H1 (cell line): ENCODE measurements at regions not wholly inside any gene's neighbourhood (a gene's known extent, or its start where the extent isn't known, plus 50 kb on each side); places are given as distances from the start of the nearest gene placed in this dataset.

Experiments
- CTCF ChIA-PET: fragments of 300-600 bp; sonication (Branson Sonifier 250); formaldehyde crosslinking; loops from one replicate; lab custom pipeline; 2021; ENCODE audit not compliant: partially characterized antibody; lab: Charles Lee
- POLR2A ChIA-PET: fragments of 300-600 bp; sonication (Branson Sonifier 250); formaldehyde crosslinking; loops from one replicate; lab custom pipeline; 2021; ENCODE audit warnings: inconsistent platforms; ENCODE audit not compliant: partially characterized antibody; lab: Charles Lee
- DNase-seq, 2 experiments: peaks; one replicate each; pipeline versions ENCODE4 v3.0.0 to v3.0.0-alpha.2; 2010 to 2022; ENCODE audit warnings: low spot score in 2 of 2, low read depth in 1 of 2, mixed read lengths in 1 of 2
- FAIRE-seq: peaks from 2 replicates; lab custom pipeline; 2011; peaks lifted over from hg19 to GRCh38; lab: Jason Lieb, UNC
- H2AFZ ChIP-seq: 2 replicates; pipeline ENCODE4 v1.8.1; 2012; ENCODE audit warnings: low read length, inconsistent platforms
- H2AK5ac ChIP-seq: 2 replicates; pipeline ENCODE4 v1.6.1; 2013; ENCODE audit warnings: low read depth, low read length
- H2BK120ac ChIP-seq: replicated peaks from 2 replicates; pipeline ENCODE3; 2013; ENCODE audit warnings: low read depth, low read length, inconsistent platforms
- H2BK12ac ChIP-seq: 2 replicates; pipeline ENCODE4 v1.6.1; 2013; ENCODE audit warnings: low read depth, low read length
- H2BK15ac ChIP-seq: 2 replicates; pipeline ENCODE4 v1.6.1; 2013; ENCODE audit warnings: low read length
- H2BK20ac ChIP-seq: 2 replicates; pipeline ENCODE4 v1.6.1; 2013; ENCODE audit warnings: low read length
- H2BK5ac ChIP-seq: 2 replicates; pipeline ENCODE4 v1.6.1; 2013; ENCODE audit warnings: low read depth, low read length
- H3K14ac ChIP-seq: 2 replicates; pipeline ENCODE4 v1.6.1; 2013; ENCODE audit warnings: inconsistent platforms; ENCODE audit not compliant: insufficient read length
- H3K18ac ChIP-seq: 2 replicates; pipeline ENCODE4 v1.6.1; 2013; ENCODE audit warnings: low read length; ENCODE audit errors: extremely low read depth
- H3K23ac ChIP-seq: 2 replicates; pipeline ENCODE4 v1.6.1; 2013; ENCODE audit warnings: inconsistent platforms; ENCODE audit not compliant: insufficient read length
- H3K23me2 ChIP-seq: 2 replicates; pipeline ENCODE4 v1.6.1; 2013; ENCODE audit warnings: low read depth, low read length
- H3K27ac ChIP-seq: 2 replicates; pipeline ENCODE4 v1.6.1; 2011; ENCODE audit warnings: low read depth, low read length, inconsistent platforms
- H3K27me3 ChIP-seq, 4 experiments: replicated peaks in 1 of 4; 1 replicate in 1 of 4; 2 replicates in 3 of 4; pipeline versions ENCODE4 v1.6.1 to v1.8.1; 2011 to 2013; ENCODE audit warnings: low read length in 3 of 4, mild to moderate bottlenecking in 3 of 4, inconsistent platforms in 2 of 4, mixed read lengths in 2 of 4, moderate library complexity in 1 of 4; ENCODE audit not compliant: control insufficient read depth in 3 of 4, insufficient read depth in 3 of 4; ENCODE audit errors: extremely low read depth in 1 of 4
- H3K36me3 ChIP-seq, 4 experiments: 2 replicates each; pipeline versions ENCODE4 v1.6.1 to v1.8.1; 2011 to 2013; ENCODE audit warnings: mild to moderate bottlenecking in 4 of 4, low read length in 3 of 4, moderate library complexity in 2 of 4, control low read depth in 1 of 4, inconsistent platforms in 1 of 4; ENCODE audit not compliant: insufficient read depth in 4 of 4, control insufficient read depth in 2 of 4
- H3K4ac ChIP-seq: replicated peaks from 2 replicates; pipeline ENCODE3; 2013; ENCODE audit warnings: low read length, low read depth, mixed read lengths, inconsistent platforms; ENCODE audit not compliant: insufficient read length
- H3K4me1 ChIP-seq, 4 experiments: replicated peaks in 1 of 4; 1 replicate in 1 of 4; 2 replicates in 3 of 4; pipeline versions ENCODE4 v1.6.1 to v1.8.1; 2011 to 2013; ENCODE audit warnings: low read length in 3 of 4, inconsistent platforms in 2 of 4, mixed read lengths in 1 of 4; ENCODE audit not compliant: insufficient read depth in 4 of 4, control insufficient read depth in 3 of 4
- H3K4me2 ChIP-seq, 2 experiments: 2 replicates each; pipeline versions ENCODE4 v1.6.1 to v1.8.1; 2011 to 2013; ENCODE audit warnings: low read depth in 2 of 2, low read length in 2 of 2, control low read depth in 1 of 2, inconsistent platforms in 1 of 2, mild to moderate bottlenecking in 1 of 2; ENCODE audit not compliant: insufficient read depth in 1 of 2
- H3K4me3 ChIP-seq, 4 experiments: fragments of 200-600, 300-600 bp in 1 of 4; sonication (generic), shearing (Covaris generic), sonication (Bioruptor Twin) in 1 of 4; 2 replicates each; pipeline versions ENCODE4 v1.5.1 to v1.8.1; 2011 to 2016; ENCODE audit warnings: low read length in 4 of 4, low read depth in 3 of 4, control low read depth in 2 of 4, inconsistent platforms in 2 of 4, mild to moderate bottlenecking in 2 of 4, mixed read lengths in 1 of 4, moderate library complexity in 1 of 4; ENCODE audit not compliant: insufficient read depth in 2 of 4; ENCODE audit errors: extremely low read depth in 1 of 4
- H3K56ac ChIP-seq: replicated peaks from 2 replicates; pipeline ENCODE3; 2013; ENCODE audit warnings: low read depth, mild to moderate bottlenecking, mixed read lengths, low read length, inconsistent platforms; ENCODE audit not compliant: insufficient read length
- H3K79me1 ChIP-seq: 2 replicates; pipeline ENCODE4 v1.6.1; 2013; ENCODE audit warnings: low read depth, low read length, control low read depth
- H3K79me2 ChIP-seq, 2 experiments: 2 replicates each; pipeline versions ENCODE4 v1.6.1 to v1.8.1; 2012 to 2013; ENCODE audit warnings: low read length in 2 of 2, mild to moderate bottlenecking in 2 of 2, inconsistent platforms in 1 of 2; ENCODE audit not compliant: insufficient read depth in 2 of 2, control insufficient read depth in 1 of 2
- H3K9ac ChIP-seq, 4 experiments: replicated peaks in 1 of 4; 1 replicate in 1 of 4; 2 replicates in 3 of 4; pipeline versions ENCODE4 v1.6.1 to v1.8.1; 2011 to 2013; ENCODE audit warnings: low read depth in 3 of 4, low read length in 3 of 4, control low read depth in 2 of 4, mild to moderate bottlenecking in 2 of 4, moderate library complexity in 2 of 4, inconsistent platforms in 1 of 4; ENCODE audit errors: extremely low read depth in 1 of 4
- H3K9me3 ChIP-seq, 2 experiments: 2 replicates each; pipeline versions ENCODE4 v1.6.1 to v1.8.1; 2012 to 2013; ENCODE audit warnings: mild to moderate bottlenecking in 2 of 2, moderate library complexity in 2 of 2, control low read depth in 1 of 2, inconsistent platforms in 1 of 2, low read depth in 1 of 2, low read length in 1 of 2, mixed read lengths in 1 of 2; ENCODE audit not compliant: insufficient read depth in 2 of 2
- H4K20me1 ChIP-seq, 2 experiments: replicated peaks in 1 of 2; 2 replicates each; pipeline versions ENCODE3 to v1.8.1; 2011 to 2013; ENCODE audit warnings: inconsistent platforms in 2 of 2, low read length in 2 of 2, mild to moderate bottlenecking in 1 of 2; ENCODE audit not compliant: insufficient read depth in 2 of 2, control insufficient read depth in 1 of 2
- H4K5ac ChIP-seq: 2 replicates; pipeline ENCODE4 v1.6.1; 2013; ENCODE audit warnings: low read length, low read depth, mixed read lengths, inconsistent platforms; ENCODE audit not compliant: insufficient read length
- H4K8ac ChIP-seq: 2 replicates; pipeline ENCODE4 v1.8.0; 2013; ENCODE audit warnings: mild to moderate bottlenecking, moderate library complexity, low read length, inconsistent platforms; ENCODE audit not compliant: insufficient read depth; ENCODE audit errors: extremely low read depth
- H4K91ac ChIP-seq: replicated peaks from 2 replicates; pipeline ENCODE3; 2013; ENCODE audit warnings: low read length, mixed read lengths, inconsistent platforms; ENCODE audit not compliant: insufficient read length
- ASH2L ChIP-seq: fragments of 200-600, 300-600 bp; sonication (generic); IDR thresholded peaks from one replicate; pipeline ENCODE4 v1.7.1; 2017; ENCODE audit warnings: low read length
- BCL11A ChIP-seq, 2 experiments: IDR thresholded peaks; one replicate each; pipeline ENCODE4 v1.6.1; 2011; ENCODE audit warnings: low read depth in 2 of 2, low read length in 2 of 2, mild to moderate bottlenecking in 2 of 2
- CHD1 ChIP-seq: IDR thresholded peaks from 2 replicates; pipeline ENCODE4 v1.6.1; 2012; ENCODE audit warnings: low read depth, low read length, improper control_type of control experiment
- CREB1 ChIP-seq: IDR thresholded peaks from 2 replicates; pipeline ENCODE4 v1.6.1; 2012; ENCODE audit warnings: inconsistent platforms
- EP300 ChIP-seq, 2 experiments: IDR thresholded peaks; 1 replicate in 1 of 2; 2 replicates in 1 of 2; pipeline ENCODE4 v1.6.1; 2011 to 2012; ENCODE audit warnings: low read depth in 2 of 2, low read length in 2 of 2, mild to moderate bottlenecking in 2 of 2, borderline replicate concordance in 1 of 2, inconsistent platforms in 1 of 2, moderate library complexity in 1 of 2
- JUND ChIP-seq: IDR thresholded peaks from 2 replicates; pipeline ENCODE4 v1.6.1; 2011; ENCODE audit warnings: mild to moderate bottlenecking, improper control_type of control experiment, low read length
- NRF1 ChIP-seq: IDR thresholded peaks from 2 replicates; pipeline ENCODE4 v1.6.1; 2011; ENCODE audit warnings: mild to moderate bottlenecking, low read depth, low read length, improper control_type of control experiment
- POLR2A ChIP-seq, 2 experiments: IDR thresholded peaks; 1 replicate in 1 of 2; 2 replicates in 1 of 2; pipeline ENCODE4 v1.6.1; 2011; ENCODE audit warnings: low read depth in 2 of 2, low read length in 2 of 2, mild to moderate bottlenecking in 2 of 2; ENCODE audit errors: control extremely low read depth in 1 of 2
- RAD21 ChIP-seq, 2 experiments: IDR thresholded peaks in 1 of 2; conservative IDR thresholded peaks in 1 of 2; 2 replicates each; pipeline ENCODE4 v1.6.1; 2011; ENCODE audit warnings: low read depth in 2 of 2, low read length in 2 of 2, improper control_type of control experiment in 1 of 2, inconsistent platforms in 1 of 2, mild to moderate bottlenecking in 1 of 2, moderate library complexity in 1 of 2
- RBBP5 ChIP-seq: IDR thresholded peaks from 2 replicates; pipeline ENCODE4 v1.7.1; 2012; ENCODE audit warnings: low read depth, mild to moderate bottlenecking, inconsistent platforms, low read length, moderate library complexity, borderline replicate concordance
- SIX5 ChIP-seq: IDR thresholded peaks from 2 replicates; pipeline ENCODE4 v1.6.1; 2011; ENCODE audit warnings: mild to moderate bottlenecking, low read depth, low read length
- SRF ChIP-seq: IDR thresholded peaks from 2 replicates; pipeline ENCODE4 v1.6.1; 2011; ENCODE audit warnings: mild to moderate bottlenecking, low read depth, low read length, moderate library complexity
- TBP ChIP-seq: IDR thresholded peaks from 2 replicates; pipeline ENCODE4 v1.6.1; 2011; ENCODE audit warnings: low read depth, low read length, improper control_type of control experiment
- ZNF274 ChIP-seq: IDR thresholded peaks from 2 replicates; pipeline ENCODE4 v1.7.0; 2012; ENCODE audit warnings: low read length, borderline replicate concordance; ENCODE audit errors: extremely low read depth
- WGBS, 2 experiments: shearing (Covaris generic) in 1 of 2; methylation state at CpG; one replicate each; pipeline versions ENCODE4 v1.1.6 to v1.1.7; 2013 to 2015; ENCODE audit warnings: low lambda C conversion rate in 2 of 2, mixed read lengths in 2 of 2, inconsistent platforms in 1 of 2, low coverage in 1 of 2, missing lambda C conversion rate in 1 of 2; ENCODE audit not compliant: insufficient replicate concordance in 2 of 2, insufficient coverage in 1 of 2, insufficient read length in 1 of 2; ENCODE audit errors: extremely low coverage in 1 of 2, missing lambda C conversion rate in 1 of 2; 5-methylcytosine and 5-hydroxymethylcytosine counted together
- TF ChIP-seq, protein P1 (sequence below): IDR thresholded peaks from 2 replicates; pipeline ENCODE4 v1.6.1; 2011; ENCODE audit warnings: low read depth, mild to moderate bottlenecking, low read length; ENCODE audit not compliant: insufficient read depth

GRCh38 chr5:125450771-125451170 is 704.3 kb upstream of the ZNF608 start:
- no peak overlapping the region for H3K23ac ChIP-seq
- no peak overlapping the region for H4K91ac ChIP-seq
- no peak for DNase-seq
- H3K4me1 ChIP-seq: no peaks in the 10 kb centered on the region
- no peak overlapping the region for H4K5ac ChIP-seq
- no peak overlapping the region for H3K4ac ChIP-seq
- no peaks in the 10 kb centered on the region for H4K20me1 ChIP-seq
- no peaks in the 10 kb centered on the region for H3K79me1 ChIP-seq
- no peak overlapping the region for H3K14ac ChIP-seq
- no peaks in the 10 kb centered on the region for H3K79me2 ChIP-seq
- no peak overlapping the region for H2BK12ac ChIP-seq
- H3K18ac ChIP-seq: no peak overlapping the region
- H2BK120ac ChIP-seq: no peak overlapping the region
- no peak overlapping the region for H2BK20ac ChIP-seq
- no peak for FAIRE-seq
- H3K4me2 ChIP-seq: no peak overlapping the region
- H3K9me3 ChIP-seq: no peaks in the 10 kb centered on the region
- no peaks in the 10 kb centered on the region for H3K27me3 ChIP-seq
- no peak overlapping the region for H2AFZ ChIP-seq
- no peak overlapping the region for H3K4me3 ChIP-seq
- no peak overlapping the region for H3K56ac ChIP-seq
- POLR2A ChIA-PET: interaction anchor here (0.6 kb wide), 1 partner anchor 19 kb away, joined by 3 read pairs; no protein-coding TSS in a partner anchor
- no peak overlapping the region for H2BK15ac ChIP-seq
- no peak overlapping the region for H3K27ac ChIP-seq
- CTCF ChIA-PET: interaction anchor here (0.9 kb wide), 1 partner anchor 14 kb away, joined by 4 read pairs; no protein-coding TSS in a partner anchor
- H2AK5ac ChIP-seq: no peak overlapping the region
- H3K9ac ChIP-seq: no peak overlapping the region
- 90% methylated on average over 2 of the region's 2 CpGs; no CpG with 5 or more reads in 1 of the 2 experiments for WGBS, 2 experiments
- no peak overlapping the region for H4K8ac ChIP-seq
- H2BK5ac ChIP-seq: no peak overlapping the region
- H3K36me3 ChIP-seq: no peaks in the 10 kb centered on the region
- no peaks in the 10 kb centered on the region for H3K23me2 ChIP-seq
- no peak for TF ChIP-seq EP300 (IDR thresholded peaks at IDR 0.05; ENCODE audit: borderline replicate concordance in 1 of 2, low read depth in 2 of 2, low read length in 2 of 2)
- TF ChIP-seq NRF1: no peak
- TF ChIP-seq, protein P1, sequence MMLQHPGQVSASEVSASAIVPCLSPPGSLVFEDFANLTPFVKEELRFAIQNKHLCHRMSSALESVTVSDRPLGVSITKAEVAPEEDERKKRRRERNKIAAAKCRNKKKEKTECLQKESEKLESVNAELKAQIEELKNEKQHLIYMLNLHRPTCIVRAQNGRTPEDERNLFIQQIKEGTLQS: no peak
- TF ChIP-seq CHD1: no peak
- TF ChIP-seq JUND: no peak
- TF ChIP-seq SIX5: no peak
- no peak for TF ChIP-seq BCL11A (IDR thresholded peaks at IDR 0.05; ENCODE audit: low read depth in 2 of 2, low read length in 2 of 2)
- TF ChIP-seq RAD21 (IDR thresholded peaks at IDR 0.05 in 1 of 2, conservative IDR thresholded peaks at IDR 0.05 in 1 of 2; ENCODE audit: low read depth in 2 of 2, low read length in 2 of 2): no peak
- TF ChIP-seq RBBP5: no peak
- TF ChIP-seq ASH2L: no peak
- TF ChIP-seq CREB1: no peak
- no peak for TF ChIP-seq SRF
- no peak for TF ChIP-seq POLR2A (IDR thresholded peaks at IDR 0.05; ENCODE audit: control extremely low read depth in 1 of 2, low read depth in 2 of 2, low read length in 2 of 2)
- TF ChIP-seq TBP: no peak
- TF ChIP-seq ZNF274: no peak
